GM13977 (cell line): ENCODE measurements at regions not wholly inside any gene's neighbourhood (a gene's known extent, or its start where the extent isn't known, plus 50 kb on each side); places are given as distances from the start of the nearest gene placed in this dataset.

Experiments
- DNase-seq: peaks from one replicate; pipeline ENCODE4 v3.0.0; 2012; ENCODE audit warnings: low spot score
- in situ Hi-C: fragments of 300-500 bp; cut with MboI; formaldehyde crosslinking; loops from one replicate; pipeline ENCODE4 v1.12.0; 2022; ENCODE audit warnings: low sequenced_read_pairs, low pct_unique_long_range_greater_than_20kb, mixed read lengths, inconsistent platforms; ENCODE audit not compliant: unreplicated experiment
- TF ChIP-seq, protein P1 (sequence below): IDR thresholded peaks from 2 replicates; pipeline ENCODE4 v1.5.1; 2012; ENCODE audit warnings: mild to moderate bottlenecking, control low read depth; ENCODE audit not compliant: insufficient read depth; ENCODE audit errors: extremely low read depth, missing control alignments

GRCh38 chr9:29198861-29199260 lies 1625.6 kb upstream of the C9orf72 start:
- TF ChIP-seq, protein P1, sequence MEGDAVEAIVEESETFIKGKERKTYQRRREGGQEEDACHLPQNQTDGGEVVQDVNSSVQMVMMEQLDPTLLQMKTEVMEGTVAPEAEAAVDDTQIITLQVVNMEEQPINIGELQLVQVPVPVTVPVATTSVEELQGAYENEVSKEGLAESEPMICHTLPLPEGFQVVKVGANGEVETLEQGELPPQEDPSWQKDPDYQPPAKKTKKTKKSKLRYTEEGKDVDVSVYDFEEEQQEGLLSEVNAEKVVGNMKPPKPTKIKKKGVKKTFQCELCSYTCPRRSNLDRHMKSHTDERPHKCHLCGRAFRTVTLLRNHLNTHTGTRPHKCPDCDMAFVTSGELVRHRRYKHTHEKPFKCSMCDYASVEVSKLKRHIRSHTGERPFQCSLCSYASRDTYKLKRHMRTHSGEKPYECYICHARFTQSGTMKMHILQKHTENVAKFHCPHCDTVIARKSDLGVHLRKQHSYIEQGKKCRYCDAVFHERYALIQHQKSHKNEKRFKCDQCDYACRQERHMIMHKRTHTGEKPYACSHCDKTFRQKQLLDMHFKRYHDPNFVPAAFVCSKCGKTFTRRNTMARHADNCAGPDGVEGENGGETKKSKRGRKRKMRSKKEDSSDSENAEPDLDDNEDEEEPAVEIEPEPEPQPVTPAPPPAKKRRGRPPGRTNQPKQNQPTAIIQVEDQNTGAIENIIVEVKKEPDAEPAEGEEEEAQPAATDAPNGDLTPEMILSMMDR = no peak
- in situ Hi-C loops = no loop called here
- DNase-seq = no peak

DNA sequence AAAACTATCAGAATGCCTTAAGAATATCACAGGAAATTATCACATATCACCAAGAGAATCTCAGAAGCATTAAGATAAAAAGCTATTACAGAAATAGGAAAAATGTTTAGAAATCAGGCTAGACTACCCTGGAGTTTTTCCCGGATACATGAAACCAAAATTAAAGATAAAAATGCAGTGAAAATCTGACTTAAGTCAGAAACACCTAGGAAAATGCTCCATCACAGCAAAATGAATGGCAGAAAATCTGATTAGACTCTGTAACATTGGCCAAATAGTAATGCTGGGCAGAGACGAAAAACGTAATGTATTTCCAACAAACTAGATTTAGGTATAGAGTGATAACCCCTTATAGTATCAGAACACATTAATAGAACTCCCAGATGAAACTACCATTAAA lies 1626.7 kb upstream of the C9orf72 start:
- in situ Hi-C loops = no loop called here
- TF ChIP-seq, protein P1 = no peak

GRCh38 chr9:29200650-29201049 lies 1627.4 kb upstream of the C9orf72 start:
- TF ChIP-seq, protein P1 = no peak
- DNase-seq = no peak
- in situ Hi-C loops = no loop called here

More for the DNA sequence above, 1626.7 kb upstream of the C9orf72 start:
- DNase-seq = no peak

GRCh38 chr9:29203244-29203930 lies 1630.1 kb upstream of the C9orf72 start:
- TF ChIP-seq, protein P1 = no peak

GRCh38 chr9:29208670-29209069 lies 1635.4 kb upstream of the C9orf72 start:
- in situ Hi-C loops = no loop called here
- DNase-seq = no peak
- TF ChIP-seq, protein P1 = no peak

More at GRCh38 chr9:29203244-29203930, 1630.1 kb upstream of the C9orf72 start:
- in situ Hi-C loops = no loop called here
- no peak for DNase-seq

DNA sequence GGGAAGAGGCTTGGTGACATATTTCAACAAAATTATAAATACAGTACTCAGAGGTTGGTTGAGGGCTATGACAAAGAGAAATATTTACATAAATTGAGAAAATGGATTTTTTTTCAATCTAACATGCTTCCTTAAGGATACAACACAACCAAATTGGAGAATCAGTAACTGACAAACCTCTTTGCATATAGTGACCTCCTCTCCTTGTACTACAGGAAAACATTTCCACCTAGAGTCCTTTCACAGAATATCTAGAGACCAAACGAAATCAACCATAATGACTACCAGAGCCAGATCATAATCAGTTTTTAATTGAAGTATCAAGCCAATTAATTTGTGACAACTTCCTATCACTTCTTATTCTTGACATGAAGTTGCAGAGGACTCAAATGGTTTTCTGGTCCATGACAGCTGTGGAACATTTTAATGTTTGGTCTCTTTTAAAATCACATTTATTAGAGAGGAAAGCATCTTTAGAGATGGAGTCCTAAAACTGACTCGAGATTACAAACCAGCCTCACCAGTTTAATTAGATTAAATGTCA lies 1636.5 kb upstream of the C9orf72 start:
- in situ Hi-C loops = no loop called here
- TF ChIP-seq, protein P1 = no peak
- no peak for DNase-seq
